Upper lobe of left lung (tissue), 6 donors: ENCODE measurements at regions not wholly inside any gene's neighbourhood (a gene's known extent, or its start where the extent isn't known, plus 50 kb on each side); places are given as distances from the start of the nearest gene placed in this dataset.

ENCODE experiments used
- ATAC-seq, 2 donors: fragments of 200-7000 bp; cut with Tn5 transposase; one replicate each; pipeline ENCODE4 v1.9.1; 2022; ENCODE audit warnings: mild to moderate bottlenecking in 2 of 2, moderate library complexity in 2 of 2; ENCODE audit not compliant: low FRiP score in 2 of 2
- DNase-seq, 2 donors: peaks; one replicate each; pipeline ENCODE4 v3.0.0-alpha.2; 2019 to 2020
- H3K27ac ChIP-seq, 4 donors: fragments of 200-600 bp; sonication (generic); one replicate each; pipeline ENCODE4 v1.5.1; 2016 to 2019
- H3K27me3 ChIP-seq, 4 donors: fragments of 200-600 bp; sonication (generic); one replicate each; pipeline ENCODE4 v1.5.1; 2017 to 2019
- H3K36me3 ChIP-seq, 4 donors: fragments of 200-600 bp; sonication (generic); one replicate each; pipeline ENCODE4 v1.5.1; 2016 to 2019
- H3K4me1 ChIP-seq, 4 donors: fragments of 200-600 bp; sonication (generic); one replicate each; pipeline ENCODE4 v1.5.1; 2018 to 2019
- H3K4me3 ChIP-seq, 4 donors: fragments of 200-600 bp; sonication (generic); one replicate each; pipeline ENCODE4 v1.5.1; 2017 to 2019; ENCODE audit warnings: mild to moderate bottlenecking in 2 of 4, moderate library complexity in 1 of 4
- H3K9me3 ChIP-seq, 4 donors: fragments of 200-600 bp; sonication (generic); one replicate each; pipeline ENCODE4 v1.5.1; 2018 to 2019
- EP300 ChIP-seq, 4 donors: sonication (generic); formaldehyde crosslinking; IDR thresholded peaks; one replicate each; pipeline ENCODE4 v1.5.1; 2017; ENCODE audit warnings: antibody characterized with exemption in 4 of 4, control low read depth in 2 of 4
- POLR2A ChIP-seq, 4 donors: fragments of 450-650 bp; IDR thresholded peaks; one replicate each; pipeline ENCODE4 v1.5.1; 2016 to 2017; ENCODE audit warnings: antibody characterized with exemption in 4 of 4, mild to moderate bottlenecking in 2 of 4
- POLR2AphosphoS5 ChIP-seq, 2 donors: sonication (generic); formaldehyde crosslinking; IDR thresholded peaks; one replicate each; pipeline ENCODE4 v1.5.1; 2017; ENCODE audit warnings: antibody characterized with exemption in 2 of 2
- WGBS, 2 donors: methylation state at CpG; one replicate each; pipeline ENCODE4 v1.1.5; 2017 to 2018; 5-methylcytosine and 5-hydroxymethylcytosine counted together
- TF ChIP-seq, protein P1 (sequence below), 6 experiments: fragments of 450-650 bp in 4 of 6; fragments of 200-600 bp in 2 of 6; sonication (generic) in 2 of 6; IDR thresholded peaks; one replicate each; pipeline ENCODE4 v1.5.1; 2016 to 2019; ENCODE audit warnings: antibody characterized with exemption in 6 of 6
- donor health status: DM: no; HTN: no; CAD: no; lungs with moderate emphysema.
- donor health status: DM: no; HTN: yes; CAD: no; lungs with severe emphysema.

DNA sequence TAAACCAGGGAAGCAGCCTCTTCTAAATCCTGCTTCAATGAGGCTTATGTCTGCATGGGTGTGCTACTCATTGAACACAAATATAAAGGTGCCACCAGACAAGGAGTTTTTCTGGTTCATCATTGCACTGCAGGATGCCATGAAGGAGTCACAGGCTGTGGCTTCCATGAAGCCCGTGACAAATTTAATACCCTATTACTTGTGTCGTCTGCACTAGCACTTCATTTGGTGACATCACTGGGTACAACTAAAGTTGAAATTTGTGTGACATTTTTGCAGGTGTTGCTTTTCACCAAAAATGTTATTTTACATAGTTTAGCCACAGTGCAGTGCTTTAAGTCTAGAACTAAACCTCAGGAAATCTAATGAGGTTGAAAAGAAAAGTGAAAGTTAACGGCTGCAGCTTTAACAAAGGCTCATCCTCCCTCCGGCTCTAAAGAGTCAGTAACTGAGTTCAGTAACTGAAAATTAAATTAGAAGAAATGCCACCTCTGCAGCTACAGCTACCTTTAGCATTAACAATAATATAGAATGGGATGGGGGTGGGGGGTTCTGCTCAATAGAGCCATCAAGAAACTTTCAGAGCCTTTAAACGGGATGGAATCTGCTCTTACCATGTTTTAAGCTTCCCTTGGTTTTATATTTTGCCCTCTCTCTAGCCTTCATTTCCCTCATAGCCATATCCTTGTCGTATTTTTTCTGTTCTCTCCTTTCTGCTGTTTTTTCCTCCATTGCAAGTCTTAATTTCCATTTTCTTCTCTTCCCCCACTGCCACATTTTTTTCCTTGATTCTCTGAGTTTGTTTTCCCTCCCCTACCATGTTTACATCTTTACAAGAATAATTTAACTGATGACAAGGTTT lies 233.8 kb upstream of the TMEM161B start:
- H3K9me3 ChIP-seq = no peaks in the 10 kb centered on the region
- H3K27me3 ChIP-seq = no peaks in the 10 kb centered on the region
- peak overlapping the region in 1 of 4 donors; percentile 24 for H3K27ac ChIP-seq
- no peak for DNase-seq
- 20% methylated on average over 6 of the region's 6 CpGs for WGBS, 2 donors
- peaks cover 0 to 3% (median 0%) of the 10 kb centered on the region in 4 donors for H3K4me1 ChIP-seq
- TF ChIP-seq POLR2A (IDR thresholded peaks at IDR 0.05) (no peak), EP300 (IDR thresholded peaks at IDR 0.05) (no peak), POLR2AphosphoS5 (IDR thresholded peaks at IDR 0.05) (no peak)
- TF ChIP-seq, protein P1, sequence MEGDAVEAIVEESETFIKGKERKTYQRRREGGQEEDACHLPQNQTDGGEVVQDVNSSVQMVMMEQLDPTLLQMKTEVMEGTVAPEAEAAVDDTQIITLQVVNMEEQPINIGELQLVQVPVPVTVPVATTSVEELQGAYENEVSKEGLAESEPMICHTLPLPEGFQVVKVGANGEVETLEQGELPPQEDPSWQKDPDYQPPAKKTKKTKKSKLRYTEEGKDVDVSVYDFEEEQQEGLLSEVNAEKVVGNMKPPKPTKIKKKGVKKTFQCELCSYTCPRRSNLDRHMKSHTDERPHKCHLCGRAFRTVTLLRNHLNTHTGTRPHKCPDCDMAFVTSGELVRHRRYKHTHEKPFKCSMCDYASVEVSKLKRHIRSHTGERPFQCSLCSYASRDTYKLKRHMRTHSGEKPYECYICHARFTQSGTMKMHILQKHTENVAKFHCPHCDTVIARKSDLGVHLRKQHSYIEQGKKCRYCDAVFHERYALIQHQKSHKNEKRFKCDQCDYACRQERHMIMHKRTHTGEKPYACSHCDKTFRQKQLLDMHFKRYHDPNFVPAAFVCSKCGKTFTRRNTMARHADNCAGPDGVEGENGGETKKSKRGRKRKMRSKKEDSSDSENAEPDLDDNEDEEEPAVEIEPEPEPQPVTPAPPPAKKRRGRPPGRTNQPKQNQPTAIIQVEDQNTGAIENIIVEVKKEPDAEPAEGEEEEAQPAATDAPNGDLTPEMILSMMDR (IDR thresholded peaks at IDR 0.05) = no peak
- ATAC-seq = peak in 1 of 2 donors; percentile 31
- no peaks in the 10 kb centered on the region for H3K36me3 ChIP-seq
- H3K4me3 ChIP-seq = peak overlapping the region; percentile 19 to 48 (median 42)

DNA sequence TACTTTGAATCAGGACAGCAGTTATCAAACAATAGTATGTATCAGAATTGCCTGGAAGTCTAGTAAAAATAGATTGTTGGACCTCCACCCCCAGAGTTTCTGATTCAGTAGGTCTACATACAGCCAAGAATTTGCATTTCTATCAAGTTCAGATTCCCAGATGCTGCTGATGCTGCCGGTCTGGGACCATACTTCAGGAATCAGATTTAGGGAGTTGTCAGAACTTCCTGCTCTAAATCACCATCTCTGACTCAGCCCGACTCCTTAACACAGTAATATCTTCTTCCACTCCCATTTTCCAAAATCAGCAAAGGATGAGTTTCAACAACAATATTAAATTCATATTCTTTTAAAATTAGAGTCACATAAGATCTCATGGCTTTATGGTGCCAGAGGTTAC lies 227.2 kb upstream of the TMEM161B start:
- H3K4me1 ChIP-seq = no peaks in the 10 kb centered on the region
- H3K27ac ChIP-seq = no peak overlapping the region
- no peaks in the 10 kb centered on the region for H3K36me3 ChIP-seq
- WGBS, 2 donors = 56 to 60% methylated on average over 2 of the region's 2 CpGs
- H3K27me3 ChIP-seq = no peaks in the 10 kb centered on the region
- no peaks in the 10 kb centered on the region for H3K9me3 ChIP-seq
- DNase-seq = no peak
- no peak for ATAC-seq
- H3K4me3 ChIP-seq = no peak overlapping the region
- TF ChIP-seq POLR2AphosphoS5 (IDR thresholded peaks at IDR 0.05) (no peak), EP300 (IDR thresholded peaks at IDR 0.05) (no peak)

- TF ChIP-seq POLR2A (IDR thresholded peaks at IDR 0.05) (no peak), EP300 (IDR thresholded peaks at IDR 0.05) (no peak)
- TF ChIP-seq, protein P1 (IDR thresholded peaks at IDR 0.05) = no peak
- Histone ChIP-seq H3K27me3 (no peaks in the 10 kb centered on the region), H3K4me3 (no peak overlapping the region), H3K9me3 (no peaks in the 10 kb centered on the region), H3K27ac (no peak overlapping the region), H3K4me1 (no peaks in the 10 kb centered on the region), H3K36me3 (no peaks in the 10 kb centered on the region)
- no peak for ATAC-seq
- 66 to 67% methylated on average over 4 of the region's 4 CpGs for WGBS, 2 donors
- DNase-seq = no peak
Observed at GRCh38 chr5:88490874-88491273, 222.2 kb upstream of the TMEM161B start.

DNA sequence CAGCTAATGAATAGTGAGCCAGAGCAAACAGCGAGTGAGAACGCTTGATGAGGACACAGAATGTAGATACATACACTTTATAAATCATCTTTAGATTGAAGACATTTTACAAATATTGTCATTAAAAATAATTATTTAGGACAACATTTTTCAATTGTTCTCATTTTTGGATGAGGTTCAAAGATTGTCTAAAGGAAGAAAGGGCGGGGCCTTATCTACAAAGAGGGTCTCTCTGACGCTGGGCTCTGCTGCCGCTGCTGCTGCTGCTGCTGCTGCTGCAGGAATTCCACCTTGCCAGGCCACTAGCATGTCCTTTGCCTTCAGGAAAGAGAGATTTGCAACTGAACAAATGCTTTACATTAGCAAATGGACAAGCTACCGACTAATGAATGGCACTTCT lies 220.7 kb upstream of the TMEM161B start:
- TF ChIP-seq POLR2A (IDR thresholded peaks at IDR 0.05) (no peak), POLR2AphosphoS5 (IDR thresholded peaks at IDR 0.05) (no peak), EP300 (IDR thresholded peaks at IDR 0.05) (no peak)
- TF ChIP-seq, protein P1 (IDR thresholded peaks at IDR 0.05) = no peak
- DNase-seq = peak in 1 of 2 donors; percentile 5
- Histone ChIP-seq H3K36me3 (no peaks in the 10 kb centered on the region), H3K27me3 (no peaks in the 10 kb centered on the region), H3K9me3 (no peaks in the 10 kb centered on the region), H3K4me1 (no peaks in the 10 kb centered on the region), H3K4me3 (no peak overlapping the region), H3K27ac (no peak overlapping the region)
- ATAC-seq = no peak
- WGBS, 2 donors = 46 to 48% methylated on average over 6 of the region's 6 CpGs

DNA sequence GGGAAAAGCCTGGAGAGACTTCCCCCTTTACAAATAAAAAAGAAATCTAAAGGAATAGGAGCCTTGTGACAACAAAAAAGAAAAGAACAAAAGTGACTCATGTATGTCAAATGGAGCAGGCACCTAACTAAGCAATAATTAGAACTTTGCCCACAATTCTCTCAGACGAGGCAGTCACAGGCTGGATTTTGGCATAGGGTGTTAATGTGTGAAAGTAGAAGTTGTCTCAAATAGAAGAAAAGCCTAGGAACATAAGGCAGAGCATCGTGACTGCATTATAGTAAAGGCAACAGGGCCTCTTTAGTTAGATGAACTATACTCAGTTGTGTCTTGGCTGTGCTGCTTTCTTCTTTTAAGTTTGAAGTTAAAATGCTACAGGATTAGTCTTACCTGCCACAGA lies 219.9 kb upstream of the TMEM161B start:
- no peak for DNase-seq
- ATAC-seq = no peak
- no peak for TF ChIP-seq POLR2A (IDR thresholded peaks at IDR 0.05)
- no peak for TF ChIP-seq EP300 (IDR thresholded peaks at IDR 0.05)
- TF ChIP-seq POLR2AphosphoS5 (IDR thresholded peaks at IDR 0.05) = no peak
- TF ChIP-seq, protein P1 (IDR thresholded peaks at IDR 0.05) = no peak
- Histone ChIP-seq H3K27ac (no peak overlapping the region), H3K4me3 (no peak overlapping the region), H3K9me3 (no peaks in the 10 kb centered on the region), H3K36me3 (no peaks in the 10 kb centered on the region), H3K27me3 (no peaks in the 10 kb centered on the region), H3K4me1 (no peaks in the 10 kb centered on the region)
- WGBS, 2 donors = 63 to 73% methylated on average over 2 of the region's 2 CpGs
